Type B pancreatic cell (in vitro differentiated cells): ENCODE measurements at regions not wholly inside any gene's neighbourhood (a gene's known extent, or its start where the extent isn't known, plus 50 kb on each side); places are given as distances from the start of the nearest gene placed in this dataset.

Source experiments
- DNase-seq: peaks from one replicate; pipeline ENCODE4 v3.0.0; 2021; ENCODE audit warnings: mixed read lengths; ENCODE audit not compliant: unreplicated experiment; ENCODE audit errors: extremely low spot score
- H3K27ac Mint-ChIP-seq: 2 replicates; pipeline ENCODE4 v1.8.0; 2021; ENCODE audit warnings: mild to moderate bottlenecking, mixed read lengths
- H3K27me3 Mint-ChIP-seq: 2 replicates; pipeline ENCODE4 v1.8.0; 2021; ENCODE audit warnings: mixed read lengths
- H3K36me3 Mint-ChIP-seq: 2 replicates; pipeline ENCODE4 v1.8.0; 2021; ENCODE audit warnings: mixed read lengths
- H3K4me1 Mint-ChIP-seq: one replicate; pipeline ENCODE4 v1.8.0; 2021; ENCODE audit warnings: mixed read lengths; ENCODE audit not compliant: unreplicated experiment
- H3K4me3 Mint-ChIP-seq: 2 replicates; pipeline ENCODE4 v1.8.0; 2021; ENCODE audit warnings: mild to moderate bottlenecking, mixed read lengths
- H3K9me3 Mint-ChIP-seq: 2 replicates; pipeline ENCODE4 v1.8.0; 2021; ENCODE audit warnings: mixed read lengths
- CTCF ChIP-seq: fragments of 200-600 bp; sonication (generic); conservative IDR thresholded peaks from 2 replicates; pipeline ENCODE4 v1.5.0; 2021; ENCODE audit warnings: antibody characterized with exemption, mild to moderate bottlenecking

DNA sequence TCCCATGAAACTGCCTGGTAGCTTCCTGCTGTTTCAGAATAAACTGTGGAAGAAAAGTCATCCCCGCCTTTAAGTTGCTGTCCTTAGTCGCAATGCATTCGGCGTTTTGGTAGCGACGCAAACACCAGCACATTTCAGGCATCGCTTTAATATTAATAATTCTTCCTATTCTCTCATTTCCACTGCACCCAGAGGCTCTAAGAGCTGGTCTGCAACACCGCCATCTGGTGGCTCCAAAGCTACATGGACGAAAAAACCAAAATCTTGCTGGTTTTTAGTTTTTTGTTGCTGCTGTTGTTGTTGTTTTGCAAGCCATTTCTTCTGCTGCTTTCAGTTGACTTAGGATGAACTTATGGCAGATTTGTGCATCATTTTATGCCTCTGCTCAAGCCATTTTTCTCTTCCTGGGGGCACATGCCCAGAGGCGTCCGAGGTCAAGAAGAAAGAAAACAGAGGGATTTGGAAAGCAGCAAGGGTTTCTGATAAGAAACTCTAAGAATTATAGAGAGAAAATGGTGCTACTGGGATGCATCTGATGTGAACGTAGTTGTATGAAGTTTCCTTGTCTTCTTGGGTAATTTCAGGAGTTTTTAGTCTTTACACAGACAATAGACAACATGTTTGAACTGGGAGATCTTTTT, 345.4 kb upstream of the KIRREL3 start:
- TF ChIP-seq CTCF = peak; percentile 88
- no peak for DNase-seq
- no peak overlapping the region for H3K27ac Mint-ChIP-seq
- H3K27me3 Mint-ChIP-seq = no peaks in the 10 kb centered on the region
- H3K4me3 Mint-ChIP-seq = no peak overlapping the region
- peaks cover 6% of the 10 kb centered on the region for H3K4me1 Mint-ChIP-seq
- peaks cover 7% of the 10 kb centered on the region for H3K9me3 Mint-ChIP-seq
- no peaks in the 10 kb centered on the region for H3K36me3 Mint-ChIP-seq

DNA sequence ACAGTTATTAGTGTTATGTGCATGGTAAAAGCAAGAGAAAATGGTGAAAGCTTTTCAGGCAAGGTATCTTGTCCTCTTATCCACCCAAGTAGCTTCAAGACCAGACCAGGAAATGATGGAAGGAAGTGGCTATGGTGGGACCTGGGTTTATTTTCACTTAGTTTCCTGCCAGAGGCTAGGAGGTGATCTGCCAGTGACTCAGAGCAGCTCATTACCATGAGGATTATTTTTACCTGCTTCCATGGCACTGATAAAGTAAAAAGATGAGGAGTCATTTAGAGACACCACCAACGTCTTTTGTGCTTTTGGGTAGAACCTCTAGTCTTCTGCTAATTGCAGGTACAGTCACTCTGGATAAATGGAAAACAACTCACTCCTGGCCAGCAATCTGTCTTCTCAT, 339.9 kb upstream of the KIRREL3 start:
- Mint-ChIP-seq H3K36me3 (no peaks in the 10 kb centered on the region), H3K27ac (no peak overlapping the region), H3K4me3 (no peak overlapping the region), H3K9me3 (no peaks in the 10 kb centered on the region), H3K4me1 (no peaks in the 10 kb centered on the region), H3K27me3 (no peaks in the 10 kb centered on the region)
- TF ChIP-seq CTCF = no peak
- no peak for DNase-seq

GRCh38 chr11:127339376-127339775, 338.8 kb upstream of the KIRREL3 start:
- no peak for DNase-seq
- H3K4me3 Mint-ChIP-seq = no peak overlapping the region

GRCh38 chr11:127338380-127339259, 338.1 kb upstream of the KIRREL3 start:
- no peak for TF ChIP-seq CTCF
- no peak overlapping the region for H3K27ac Mint-ChIP-seq
- no peaks in the 10 kb centered on the region for H3K27me3 Mint-ChIP-seq
- H3K9me3 Mint-ChIP-seq = no peaks in the 10 kb centered on the region
- H3K4me3 Mint-ChIP-seq = no peak overlapping the region
- DNase-seq = no peak
- no peaks in the 10 kb centered on the region for H3K36me3 Mint-ChIP-seq
- H3K4me1 Mint-ChIP-seq = no peaks in the 10 kb centered on the region

More at GRCh38 chr11:127339376-127339775, 338.8 kb upstream of the KIRREL3 start:
- Mint-ChIP-seq H3K4me1 (no peaks in the 10 kb centered on the region), H3K27ac (no peak overlapping the region), H3K36me3 (no peaks in the 10 kb centered on the region), H3K27me3 (no peaks in the 10 kb centered on the region), H3K9me3 (no peaks in the 10 kb centered on the region)
- no peak for TF ChIP-seq CTCF

DNA sequence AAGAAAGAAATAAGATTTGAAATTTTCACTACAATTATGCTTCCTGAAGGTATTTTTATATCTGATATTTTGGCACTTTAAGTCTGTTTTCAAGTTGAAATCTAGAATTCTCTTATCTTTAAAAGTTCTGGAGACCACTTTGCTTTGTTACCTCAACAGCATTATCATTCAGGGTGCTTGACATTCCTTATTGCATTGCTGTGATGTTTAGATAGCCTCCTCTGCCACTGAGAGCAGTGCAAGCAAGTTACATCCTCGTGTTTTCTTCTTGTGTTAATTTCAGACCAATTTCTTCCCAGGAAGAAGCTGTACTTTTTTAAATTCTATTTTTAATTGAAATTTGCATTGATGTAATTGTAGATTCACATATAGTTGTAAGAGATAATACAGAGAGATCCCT, 333.9 kb upstream of the KIRREL3 start:
- H3K27me3 Mint-ChIP-seq = no peaks in the 10 kb centered on the region
- H3K27ac Mint-ChIP-seq = no peak overlapping the region
- peaks cover 4% of the 10 kb centered on the region for H3K9me3 Mint-ChIP-seq
- no peaks in the 10 kb centered on the region for H3K4me1 Mint-ChIP-seq
- H3K36me3 Mint-ChIP-seq = no peaks in the 10 kb centered on the region
- H3K4me3 Mint-ChIP-seq = no peak overlapping the region
- TF ChIP-seq CTCF = no peak
- DNase-seq = no peak
